NCI-H2171 treated with DMSO at 0.1 percent for 48 hours (cell line): ENCODE measurements at regions not wholly inside any gene's neighbourhood (a gene's known extent, or its start where the extent isn't known, plus 50 kb on each side); places are given as distances from the start of the nearest gene placed in this dataset.

Experiments used
- DNase-seq: peaks from one replicate; lab custom pipeline; 2025; lab: John Stamatoyannopoulos, UW

DNA sequence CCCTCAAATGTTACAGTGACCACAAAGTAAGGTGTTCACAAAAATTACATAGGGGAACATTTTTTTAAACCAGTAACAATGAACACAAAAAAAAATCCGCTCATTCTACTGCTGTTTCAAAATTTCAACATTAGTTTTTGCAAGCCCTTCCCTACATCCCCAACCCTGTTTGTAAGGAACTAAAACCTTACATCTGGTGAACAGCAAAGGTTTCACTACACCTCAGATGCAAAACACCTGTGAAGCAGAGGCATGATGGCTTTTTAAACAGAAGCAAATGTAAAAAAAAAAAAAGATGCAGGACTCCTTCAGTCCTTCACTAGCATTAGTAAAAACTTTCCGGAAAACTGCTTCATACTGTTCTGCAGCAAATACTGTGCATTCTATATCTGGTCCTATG, 50.0 kb upstream of the API5 start:
- no peak for DNase-seq
